ENCODE measurements at regions not wholly inside any gene's neighbourhood (a gene's known extent, or its start where the extent isn't known, plus 50 kb on each side); places are given as distances from the start of the nearest gene placed in this dataset.

DNA sequence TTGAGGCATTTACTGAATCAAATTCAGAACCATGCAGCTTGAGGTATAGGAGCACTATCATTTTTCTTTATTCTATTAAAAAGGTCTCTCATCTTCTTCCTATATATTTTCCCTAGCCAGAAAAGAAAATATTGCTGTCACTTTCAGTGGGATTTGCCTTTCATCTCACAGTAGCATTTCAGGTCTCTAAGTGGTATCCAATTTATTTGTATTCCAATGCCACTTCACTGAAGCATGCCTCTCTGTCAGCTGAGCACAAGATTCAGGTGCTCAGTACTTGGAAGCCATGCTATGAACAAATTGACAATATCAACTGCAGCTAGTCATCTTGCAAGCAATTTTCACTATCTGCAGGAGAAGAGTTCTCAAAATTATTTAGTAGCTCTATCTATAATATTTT lies 457.2 kb upstream of the SLC39A10 start:
- H3K27me3 ChIP-seq (ENCODE audit: low read length), result no peaks in the 10 kb centered on the region
- TF ChIP-seq, protein P1, sequence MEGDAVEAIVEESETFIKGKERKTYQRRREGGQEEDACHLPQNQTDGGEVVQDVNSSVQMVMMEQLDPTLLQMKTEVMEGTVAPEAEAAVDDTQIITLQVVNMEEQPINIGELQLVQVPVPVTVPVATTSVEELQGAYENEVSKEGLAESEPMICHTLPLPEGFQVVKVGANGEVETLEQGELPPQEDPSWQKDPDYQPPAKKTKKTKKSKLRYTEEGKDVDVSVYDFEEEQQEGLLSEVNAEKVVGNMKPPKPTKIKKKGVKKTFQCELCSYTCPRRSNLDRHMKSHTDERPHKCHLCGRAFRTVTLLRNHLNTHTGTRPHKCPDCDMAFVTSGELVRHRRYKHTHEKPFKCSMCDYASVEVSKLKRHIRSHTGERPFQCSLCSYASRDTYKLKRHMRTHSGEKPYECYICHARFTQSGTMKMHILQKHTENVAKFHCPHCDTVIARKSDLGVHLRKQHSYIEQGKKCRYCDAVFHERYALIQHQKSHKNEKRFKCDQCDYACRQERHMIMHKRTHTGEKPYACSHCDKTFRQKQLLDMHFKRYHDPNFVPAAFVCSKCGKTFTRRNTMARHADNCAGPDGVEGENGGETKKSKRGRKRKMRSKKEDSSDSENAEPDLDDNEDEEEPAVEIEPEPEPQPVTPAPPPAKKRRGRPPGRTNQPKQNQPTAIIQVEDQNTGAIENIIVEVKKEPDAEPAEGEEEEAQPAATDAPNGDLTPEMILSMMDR (conservative IDR thresholded peaks at IDR 0.05; ENCODE audit: low read depth, low read length), result no peak
- no peak overlapping the region for H3K4me2 ChIP-seq (ENCODE audit: low read length)
- no peak overlapping the region for H3K27ac ChIP-seq (ENCODE audit: low read length)
- no TSS peak for BruUV-seq (replicated peaks)
- no peak for ATAC-seq
- no peaks in the 10 kb centered on the region for H3K9me3 ChIP-seq (ENCODE audit: low read length)
- no peaks in the 10 kb centered on the region for H3F3A ChIP-seq (ENCODE audit: low read length, unreplicated experiment)
- intact Hi-C loops (cut with micrococcal nuclease), result no loop called here
- no peak overlapping the region for H3K4me3 ChIP-seq (ENCODE audit: low read length)
- no peak overlapping the region for H3K9ac ChIP-seq (ENCODE audit: low read length)
- no peaks in the 10 kb centered on the region for H3K4me1 ChIP-seq (ENCODE audit: insufficient read depth, low read length)
- ChIA-PET CTCF (no interaction called here), POLR2A (ENCODE audit: unreplicated experiment) (no interaction called here)
- H3K36me3 ChIP-seq (ENCODE audit: low read depth, low read length), result no peaks in the 10 kb centered on the region
- no peak for DNase-seq
- no peaks in the 10 kb centered on the region for H3K9me2 ChIP-seq (replicated peaks; ENCODE audit: low read length)
- no peak overlapping the region for H2AFZ ChIP-seq (ENCODE audit: low read length)
- H4K20me1 ChIP-seq (ENCODE audit: low read length), result no peaks in the 10 kb centered on the region
- H3K79me2 ChIP-seq (ENCODE audit: low read length), result no peaks in the 10 kb centered on the region

DNA sequence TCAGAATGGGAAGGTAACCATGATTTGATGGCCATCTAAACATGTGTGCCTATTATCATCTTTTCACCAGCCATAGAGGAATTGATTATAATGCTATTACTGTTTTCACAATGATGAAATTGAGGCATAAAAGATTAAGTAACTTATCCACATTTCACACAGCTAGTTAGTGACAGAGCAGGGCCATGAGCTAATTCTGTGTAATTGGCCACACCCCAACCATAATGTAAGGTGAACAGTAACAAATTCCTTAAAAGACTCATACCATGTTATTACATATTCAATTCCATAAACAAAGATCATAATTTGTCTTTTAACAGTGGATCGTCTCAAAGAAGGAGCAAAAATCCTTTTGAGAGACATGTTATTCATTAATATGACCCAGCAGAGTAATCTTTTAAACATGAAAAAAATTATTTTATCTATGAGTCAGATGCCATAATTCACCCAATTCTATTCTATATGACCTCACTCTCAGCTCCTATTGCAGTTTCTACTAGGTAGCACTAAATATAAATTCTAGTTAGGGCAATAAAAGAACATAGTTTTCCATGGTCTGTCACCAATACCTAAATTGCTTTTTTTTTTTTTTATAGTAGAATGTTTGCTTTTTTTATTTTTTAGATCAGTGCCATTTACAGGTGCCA lies 475.8 kb upstream of the SLC39A10 start:
- Histone ChIP-seq H3K4me3 (ENCODE audit: low read length) (no peak overlapping the region), H3K4me1 (ENCODE audit: insufficient read depth, low read length) (no peaks in the 10 kb centered on the region), H3K27me3 (ENCODE audit: low read length) (no peaks in the 10 kb centered on the region), H3K9me2 (replicated peaks; ENCODE audit: low read length) (no peaks in the 10 kb centered on the region), H3K9me3 (ENCODE audit: low read length) (no peaks in the 10 kb centered on the region), H3K27ac (ENCODE audit: low read length) (no peak overlapping the region), H3K9ac (ENCODE audit: low read length) (no peak overlapping the region), H3K4me2 (ENCODE audit: low read length) (no peak overlapping the region), H3K79me2 (ENCODE audit: low read length) (no peaks in the 10 kb centered on the region), H3F3A (ENCODE audit: low read length, unreplicated experiment) (no peaks in the 10 kb centered on the region), H2AFZ (ENCODE audit: low read length) (no peak overlapping the region), H3K36me3 (ENCODE audit: low read depth, low read length) (no peaks in the 10 kb centered on the region), H4K20me1 (ENCODE audit: low read length) (no peaks in the 10 kb centered on the region)
- POLR2A ChIA-PET (ENCODE audit: unreplicated experiment), result no interaction called here
- CTCF ChIA-PET, result interaction anchor here (0.6 kb wide), 1 partner anchor 1098 kb away, joined by 5 read pairs; no protein-coding TSS in a partner anchor
- ATAC-seq (peak; percentile 42), DNase-seq (peak; percentile 22)
- TF ChIP-seq EZH2phosphoT487 (IDR thresholded peaks at IDR 0.05; ENCODE audit: borderline replicate concordance, low read length) (no peak), EZH2 (IDR thresholded peaks at IDR 0.05; ENCODE audit: low read length, unreplicated experiment) (no peak)
- TF ChIP-seq, protein P1 (conservative IDR thresholded peaks at IDR 0.05; ENCODE audit: low read depth, low read length), result no peak
- intact Hi-C loops (cut with micrococcal nuclease), result no loop called here
- BruUV-seq (replicated peaks), result no TSS peak

DNA sequence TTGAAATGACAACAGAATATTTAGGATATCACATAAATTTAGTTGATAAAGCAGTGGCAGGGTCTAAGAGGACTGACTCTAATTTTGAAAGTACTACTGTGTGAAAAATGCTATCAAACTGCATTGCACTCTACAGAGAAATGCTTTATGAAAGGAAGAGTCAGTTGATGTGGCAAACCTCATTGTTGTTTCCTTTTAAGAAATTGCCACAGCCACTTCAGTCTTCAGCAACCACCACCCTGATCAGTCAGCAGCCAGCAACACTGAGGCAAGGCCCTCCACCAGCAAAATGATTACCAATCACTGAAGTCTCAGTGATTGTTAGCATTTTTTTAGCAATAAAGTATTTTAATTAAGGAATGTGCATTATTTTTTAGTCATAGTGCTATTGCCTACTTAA lies 488.7 kb upstream of the SLC39A10 start:
- no peak overlapping the region for H3K4me2 ChIP-seq (ENCODE audit: low read length)
- H3K4me1 ChIP-seq (ENCODE audit: insufficient read depth, low read length), result no peaks in the 10 kb centered on the region
- H3F3A ChIP-seq (ENCODE audit: low read length, unreplicated experiment), result no peaks in the 10 kb centered on the region
- H3K27ac ChIP-seq (ENCODE audit: low read length), result no peak overlapping the region
- TF ChIP-seq EZH2 (IDR thresholded peaks at IDR 0.05; ENCODE audit: low read length, unreplicated experiment) (no peak), EZH2phosphoT487 (IDR thresholded peaks at IDR 0.05; ENCODE audit: borderline replicate concordance, low read length) (no peak)
- TF ChIP-seq, protein P1 (conservative IDR thresholded peaks at IDR 0.05; ENCODE audit: low read depth, low read length), result no peak
- H3K9me2 ChIP-seq (replicated peaks; ENCODE audit: low read length), result no peaks in the 10 kb centered on the region
- POLR2A ChIA-PET (ENCODE audit: unreplicated experiment), result no interaction called here
- BruUV-seq (replicated peaks), result no TSS peak
- no peaks in the 10 kb centered on the region for H4K20me1 ChIP-seq (ENCODE audit: low read length)
- H2AFZ ChIP-seq (ENCODE audit: low read length), result no peak overlapping the region
- ATAC-seq (no peak), DNase-seq (no peak)
- intact Hi-C loops (cut with micrococcal nuclease), result no loop called here
- no peaks in the 10 kb centered on the region for H3K36me3 ChIP-seq (ENCODE audit: low read depth, low read length)
- CTCF ChIA-PET, result no interaction called here
- no peaks in the 10 kb centered on the region for H3K79me2 ChIP-seq (ENCODE audit: low read length)
- H3K27me3 ChIP-seq (ENCODE audit: low read length), result no peaks in the 10 kb centered on the region
- H3K9ac ChIP-seq (ENCODE audit: low read length), result no peak overlapping the region
- no peaks in the 10 kb centered on the region for H3K9me3 ChIP-seq (ENCODE audit: low read length)
- H3K4me3 ChIP-seq (ENCODE audit: low read length), result no peak overlapping the region
